Mesodermal cell (in vitro differentiated cells): ENCODE measurements at regions not wholly inside any gene's neighbourhood (a gene's known extent, or its start where the extent isn't known, plus 50 kb on each side); places are given as distances from the start of the nearest gene placed in this dataset.

Experiments
- H3K27ac ChIP-seq: 2 replicates; pipeline ENCODE4 v1.7.0; 2013; ENCODE audit warnings: mild to moderate bottlenecking, low read depth, low read length, moderate library complexity; ENCODE audit not compliant: severe bottlenecking
- H3K36me3 ChIP-seq: 2 replicates; pipeline ENCODE4 v1.7.1; 2013; ENCODE audit warnings: mild to moderate bottlenecking, low read length, moderate library complexity; ENCODE audit not compliant: control insufficient read depth, insufficient read depth
- H3K4me1 ChIP-seq: one replicate; pipeline ENCODE4 v1.7.1; 2013; ENCODE audit warnings: mild to moderate bottlenecking, low read length; ENCODE audit not compliant: insufficient read depth, control insufficient read depth, poor library complexity, severe bottlenecking
- H3K4me3 ChIP-seq: 2 replicates; pipeline ENCODE4 v1.7.0; 2013; ENCODE audit warnings: low read length, control low read depth, mild to moderate bottlenecking; ENCODE audit not compliant: insufficient read depth, poor library complexity, severe bottlenecking; ENCODE audit errors: extremely low read depth
- H3K9me3 ChIP-seq: 2 replicates; pipeline ENCODE4 v1.7.1; 2013; ENCODE audit warnings: mild to moderate bottlenecking, low read length, moderate library complexity; ENCODE audit not compliant: control insufficient read depth
- WGBS, 2 experiments: methylation state at CpG; one replicate each; pipeline ENCODE4 v1.1.5; 2013; ENCODE audit warnings: missing lambda C conversion rate in 2 of 2; ENCODE audit not compliant: insufficient coverage in 2 of 2; 5-methylcytosine and 5-hydroxymethylcytosine counted together

- Histone ChIP-seq H3K36me3 (no peaks in the 10 kb centered on the region), H3K9me3 (no peaks in the 10 kb centered on the region), H3K4me3 (no peak overlapping the region), H3K4me1 (no peaks in the 10 kb centered on the region), H3K27ac (no peak overlapping the region)
- WGBS, 2 experiments, result 90 to 94% methylated on average over 15 to 17 of the region's 18 CpGs
Observed at GRCh38 chr22:48538291-48538820, 1289.3 kb downstream of the BRD1 start.

GRCh38 chr22:48537343-48537680, 1290.4 kb downstream of the BRD1 start:
- Histone ChIP-seq H3K4me3 (no peak overlapping the region), H3K4me1 (no peaks in the 10 kb centered on the region), H3K36me3 (no peaks in the 10 kb centered on the region), H3K27ac (no peak overlapping the region), H3K9me3 (no peaks in the 10 kb centered on the region)
- WGBS, 2 experiments, result 86 to 95% methylated on average over 2 to 3 of the region's 3 CpGs

DNA sequence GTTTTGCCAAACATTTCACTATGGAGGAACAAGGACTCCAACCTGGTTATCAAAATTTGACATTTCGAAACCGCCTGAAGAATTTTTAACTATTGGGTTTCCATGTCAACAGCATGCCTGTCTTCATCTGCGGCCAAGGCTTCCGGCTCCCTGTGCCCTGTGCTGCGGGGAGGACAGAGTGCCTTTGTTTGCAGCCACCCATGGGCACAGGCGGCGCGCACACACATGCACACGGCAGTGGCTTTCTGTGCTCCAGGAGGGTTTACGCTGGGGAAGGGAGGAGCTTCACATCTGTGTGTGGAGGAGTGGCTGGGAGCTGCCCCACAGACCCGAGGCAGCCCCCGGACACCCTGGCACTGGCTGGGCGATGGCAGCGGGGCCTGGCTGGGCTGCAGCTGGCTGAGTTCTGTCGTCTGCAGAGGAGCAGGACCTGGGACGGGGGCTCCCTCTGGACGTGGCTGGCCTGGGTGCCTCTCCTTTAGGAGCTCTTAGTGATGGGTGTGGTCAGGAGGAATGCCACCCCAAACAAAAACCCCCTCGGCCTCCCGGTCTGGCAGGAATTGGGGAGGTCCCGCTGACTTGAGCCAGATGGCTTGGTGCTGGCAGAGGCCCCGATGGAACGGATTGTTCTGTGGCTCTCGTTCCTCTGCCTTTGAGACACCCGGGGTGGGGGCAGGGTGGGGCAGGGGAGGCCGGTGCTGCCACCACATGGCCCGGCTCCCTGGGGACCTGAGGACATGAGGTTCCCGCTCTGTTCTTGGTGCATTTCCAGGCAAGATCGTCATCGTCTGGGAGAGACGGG, 1290.9 kb downstream of the BRD1 start:
- H3K36me3 ChIP-seq, result no peaks in the 10 kb centered on the region
- 86 to 96% methylated on average over 24 to 25 of the region's 30 CpGs for WGBS, 2 experiments
- no peak overlapping the region for H3K27ac ChIP-seq
- no peak overlapping the region for H3K4me3 ChIP-seq
- no peaks in the 10 kb centered on the region for H3K9me3 ChIP-seq
- H3K4me1 ChIP-seq, result no peaks in the 10 kb centered on the region

GRCh38 chr22:48535868-48536540, 1291.7 kb downstream of the BRD1 start:
- Histone ChIP-seq H3K27ac (no peak overlapping the region), H3K36me3 (no peaks in the 10 kb centered on the region), H3K4me3 (no peak overlapping the region), H3K9me3 (no peaks in the 10 kb centered on the region), H3K4me1 (no peaks in the 10 kb centered on the region)
- 96 to 98% methylated on average over 26 to 33 of the region's 39 CpGs for WGBS, 2 experiments

DNA sequence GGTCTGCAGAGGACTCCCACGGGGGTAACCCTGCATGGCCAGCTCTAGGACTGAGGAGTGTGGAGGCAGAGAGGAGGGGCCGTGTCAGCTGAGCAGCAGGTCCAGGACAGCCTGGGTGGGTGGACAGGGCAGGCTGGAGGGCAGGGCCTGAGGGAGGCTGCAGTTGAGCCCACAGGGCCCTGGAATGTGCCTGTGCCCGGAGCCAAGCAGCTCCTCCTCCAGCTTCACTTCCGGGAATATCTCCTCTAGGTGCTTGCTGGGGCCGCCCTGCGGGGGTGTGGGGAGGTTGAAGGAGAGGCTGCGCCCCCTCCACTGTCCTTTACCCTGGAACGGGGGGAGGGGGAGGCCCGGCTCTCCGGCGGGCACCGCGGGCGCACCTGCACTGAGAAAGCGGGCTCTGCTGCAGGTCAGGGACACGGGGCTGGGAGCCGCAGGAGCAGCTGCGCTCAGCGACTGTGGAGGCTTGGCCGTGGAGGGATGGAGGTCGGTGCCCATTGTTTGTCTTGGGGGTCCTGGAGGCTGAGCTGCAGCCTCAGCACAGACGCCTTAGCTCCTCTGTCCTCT, 1293.2 kb downstream of the BRD1 start:
- Histone ChIP-seq H3K9me3 (no peaks in the 10 kb centered on the region), H3K4me1 (no peaks in the 10 kb centered on the region), H3K4me3 (no peak overlapping the region), H3K27ac (no peak overlapping the region), H3K36me3 (no peaks in the 10 kb centered on the region)
- 86 to 94% methylated on average over 5 to 20 of the region's 22 CpGs for WGBS, 2 experiments

- Histone ChIP-seq H3K9me3 (no peaks in the 10 kb centered on the region), H3K4me3 (no peak overlapping the region), H3K27ac (no peak overlapping the region), H3K4me1 (no peaks in the 10 kb centered on the region), H3K36me3 (no peaks in the 10 kb centered on the region)
- 89 to 90% methylated on average over 10 to 12 of the region's 12 CpGs for WGBS, 2 experiments
Observed at GRCh38 chr22:48532986-48533385, 1294.7 kb downstream of the BRD1 start.

DNA sequence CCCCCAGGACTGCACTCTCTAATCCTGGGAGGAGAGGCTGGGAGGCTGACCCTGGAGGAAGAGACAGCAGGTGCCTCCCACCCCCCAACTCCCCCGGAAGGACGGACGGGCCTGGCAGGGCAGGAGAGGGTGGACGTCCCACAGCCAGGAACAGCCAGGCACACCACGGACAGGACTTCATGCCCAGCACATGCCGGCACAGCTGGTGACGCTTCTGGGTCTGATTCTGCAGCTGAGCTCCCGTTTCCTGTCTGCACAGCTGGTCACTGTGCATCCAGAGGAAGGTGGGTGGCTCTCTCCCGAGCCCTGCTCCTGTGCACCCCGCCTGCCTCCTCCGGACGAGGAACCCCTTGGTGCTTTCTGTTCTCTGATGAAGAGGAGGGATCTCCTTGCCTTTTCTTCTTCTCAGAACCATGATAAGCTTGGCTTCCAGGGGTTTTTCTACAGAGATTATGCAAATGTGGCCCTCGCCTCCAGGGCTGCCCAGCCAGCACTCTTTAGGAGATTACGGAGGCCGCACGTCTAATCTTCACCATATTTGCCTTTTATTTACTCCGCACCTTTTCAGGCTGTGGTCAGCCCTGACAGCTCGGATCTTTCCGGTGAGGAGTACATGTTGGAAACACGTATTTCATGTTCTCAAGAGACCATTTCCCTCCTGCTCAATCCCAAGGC, 1295.8 kb downstream of the BRD1 start:
- Histone ChIP-seq H3K4me3 (no peak overlapping the region), H3K4me1 (no peaks in the 10 kb centered on the region), H3K9me3 (no peaks in the 10 kb centered on the region), H3K36me3 (no peaks in the 10 kb centered on the region), H3K27ac (no peak overlapping the region)
- WGBS, 2 experiments, result 85 to 89% methylated on average over 13 to 17 of the region's 20 CpGs

DNA sequence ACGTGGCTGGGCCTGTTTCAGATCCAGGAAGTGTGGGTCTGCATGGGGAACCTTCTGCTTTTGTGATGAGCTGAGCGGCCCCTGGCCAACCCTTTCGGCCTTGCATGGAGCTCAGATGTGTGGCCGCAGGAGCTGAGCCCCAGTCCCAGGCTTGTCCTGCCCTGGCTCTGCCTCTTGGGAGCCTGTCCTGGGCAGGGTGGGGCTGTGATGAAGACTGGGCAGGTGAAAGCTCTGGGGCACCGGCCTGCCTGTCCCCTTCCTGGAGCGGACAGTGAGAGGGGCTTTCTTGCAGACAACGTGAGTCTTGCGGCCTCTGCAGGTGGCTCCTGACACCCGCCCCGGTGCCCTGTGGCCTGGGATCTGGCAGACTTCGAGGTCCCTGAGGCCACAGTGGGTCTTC, 1296.6 kb downstream of the BRD1 start:
- 82 to 88% methylated on average over 10 to 11 of the region's 11 CpGs for WGBS, 2 experiments
- Histone ChIP-seq H3K27ac (no peak overlapping the region), H3K4me1 (no peaks in the 10 kb centered on the region)

DNA sequence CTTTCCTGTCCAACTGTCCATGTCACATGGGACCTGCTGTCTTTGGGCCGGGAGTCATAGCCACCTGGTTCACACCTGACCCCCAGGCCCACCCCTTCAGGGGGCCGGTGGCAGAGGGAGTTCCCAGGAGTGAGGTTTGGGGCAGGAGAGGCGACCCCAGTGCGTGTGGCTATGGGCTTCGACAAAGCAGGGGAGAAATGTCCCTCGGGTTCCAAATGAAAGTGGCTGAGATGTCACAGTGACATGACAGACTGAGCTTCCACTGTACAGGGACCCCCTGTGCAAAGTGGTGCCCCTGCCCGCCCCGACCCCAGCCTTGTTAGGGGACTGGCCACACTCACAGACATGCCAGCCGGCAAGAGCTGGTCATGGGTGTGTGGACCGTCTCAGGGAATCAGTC, 1297.0 kb downstream of the BRD1 start:
- 79 to 91% methylated on average over 9 to 10 of the region's 10 CpGs for WGBS, 2 experiments
- Histone ChIP-seq H3K9me3 (no peaks in the 10 kb centered on the region), H3K4me1 (no peaks in the 10 kb centered on the region), H3K4me3 (no peak overlapping the region), H3K27ac (no peak overlapping the region), H3K36me3 (no peaks in the 10 kb centered on the region)

More for the DNA sequence above, 1296.6 kb downstream of the BRD1 start:
- H3K36me3 ChIP-seq, result no peaks in the 10 kb centered on the region
- no peak overlapping the region for H3K4me3 ChIP-seq
- no peaks in the 10 kb centered on the region for H3K9me3 ChIP-seq

DNA sequence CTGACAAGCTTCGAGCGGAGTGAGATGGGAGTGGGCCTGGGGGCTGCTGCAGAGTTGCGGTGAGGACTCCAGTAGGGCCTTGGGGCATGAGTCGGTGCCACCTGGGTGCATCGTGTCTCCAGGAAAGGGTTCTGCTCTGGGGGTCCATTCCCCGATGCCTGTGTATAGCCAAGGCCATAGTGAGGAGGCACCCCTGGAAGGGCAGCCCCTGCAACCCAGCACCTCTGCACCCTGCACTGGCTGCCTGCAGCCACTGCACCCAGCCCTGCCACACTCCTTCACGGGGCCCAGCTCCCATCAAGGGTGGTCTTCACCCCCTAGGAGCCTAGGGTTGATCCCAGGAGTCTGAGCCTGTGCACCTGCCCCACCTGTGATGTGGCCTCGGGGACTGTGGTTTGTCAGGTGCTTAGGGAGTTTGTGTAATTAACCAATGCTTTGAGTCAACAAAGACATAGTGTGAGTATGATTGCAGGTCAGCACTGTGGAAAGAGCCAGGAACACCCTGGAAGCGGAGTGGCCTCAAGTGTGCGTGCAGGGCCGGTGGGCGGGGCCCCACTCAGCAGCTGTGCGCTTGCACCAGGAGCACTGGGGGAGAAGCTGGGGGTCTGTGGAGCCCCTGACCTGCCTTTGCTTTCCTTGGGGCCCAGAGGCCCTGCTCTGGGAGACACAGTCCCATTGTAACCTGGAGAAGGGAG, 1299.3 kb downstream of the BRD1 start:
- Histone ChIP-seq H3K27ac (no peak overlapping the region), H3K36me3 (no peaks in the 10 kb centered on the region), H3K9me3 (no peaks in the 10 kb centered on the region), H3K4me1 (no peaks in the 10 kb centered on the region), H3K4me3 (no peak overlapping the region)
- 91 to 94% methylated on average over 11 to 12 of the region's 13 CpGs for WGBS, 2 experiments
